GM12878 (cell line): ENCODE measurements at regions not wholly inside any gene's neighbourhood (a gene's known extent, or its start where the extent isn't known, plus 50 kb on each side); places are given as distances from the start of the nearest gene placed in this dataset.

Experiments used
- ATAC-seq: fragments of 200-7000 bp; cut with Tn5 transposase; 3 replicates; pipeline ENCODE4 v1.9.1; 2020; ENCODE audit warnings: mild to moderate bottlenecking, moderate library complexity
- BruUV-seq: library from RNA; stranded (reverse); fragments of 400-500 nt; replicated peaks from 2 replicates; lab custom pipeline; 2021; lab: Mats Ljungman, UMichigan
- CTCF ChIA-PET: fragments of 300-600 bp; sonication (Branson Sonifier 250); formaldehyde crosslinking; extraction: SDS; loops from one replicate; lab custom pipeline; 2021; ENCODE audit warnings: inconsistent platforms; lab: Yijun Ruan, JAX
- POLR2A ChIA-PET: fragments of 350-600 bp; formaldehyde crosslinking; extraction: SDS; loops from one replicate; lab custom pipeline; 2021; ENCODE audit warnings: inconsistent platforms; lab: Charles Lee
- RAD21 ChIA-PET: fragments of 300-600 bp; sonication (Branson Sonifier 250); formaldehyde crosslinking; loops from one replicate; lab custom pipeline; 2023; ENCODE audit warnings: antibody characterized with exemption; ENCODE audit not compliant: unreplicated experiment; lab: Charles Lee
- SMC1A ChIA-PET: fragments of 300-600 bp; sonication (Branson Sonifier 250); formaldehyde crosslinking; loops from one replicate; lab custom pipeline; 2023; ENCODE audit not compliant: unreplicated experiment, uncharacterized antibody; lab: Charles Lee
- DNase-seq: peaks from one replicate; pipeline ENCODE4 v3.0.0-alpha.2; 2011; ENCODE audit warnings: low read depth, low spot score
- FAIRE-seq: peaks from 3 replicates; lab custom pipeline; 2011; peaks lifted over from hg19 to GRCh38; lab: Jason Lieb, UNC
- H2AFZ ChIP-seq: 2 replicates; pipeline ENCODE4 v1.6.0; 2011; ENCODE audit warnings: low read depth, low read length, control low read depth; ENCODE audit not compliant: control insufficient read depth
- H3K27ac ChIP-seq: 2 replicates; pipeline ENCODE4 v1.5.1; 2011; ENCODE audit warnings: control low read depth; ENCODE audit not compliant: control insufficient read depth, insufficient read depth
- H3K27me3 ChIP-seq, 2 experiments: replicated peaks in 1 of 2; 2 replicates each; pipeline versions ENCODE4 v1.6.0 to v1.6.1; 2011; ENCODE audit warnings: low read length in 1 of 2; ENCODE audit not compliant: control insufficient read depth in 2 of 2, insufficient read depth in 2 of 2
- H3K36me3 ChIP-seq, 2 experiments: 2 replicates each; pipeline ENCODE4 v1.5.1; 2011; ENCODE audit warnings: low read length in 1 of 2; ENCODE audit not compliant: control insufficient read depth in 2 of 2, insufficient read depth in 2 of 2
- H3K4me1 ChIP-seq: 2 replicates; pipeline ENCODE4 v1.6.1; 2011; ENCODE audit warnings: mild to moderate bottlenecking, low read length, moderate library complexity, mixed read lengths; ENCODE audit not compliant: control insufficient read depth, insufficient read depth
- H3K4me2 ChIP-seq: 2 replicates; pipeline ENCODE4 v1.6.0; 2011; ENCODE audit warnings: control low read depth; ENCODE audit not compliant: control insufficient read depth, insufficient read depth
- H3K4me3 ChIP-seq: fragments of 200-600 bp; sonication (generic); 2 replicates; pipeline ENCODE4 v1.5.1; 2016
- H3K79me2 ChIP-seq: 2 replicates; pipeline ENCODE4 v1.6.0; 2011; ENCODE audit warnings: low read length; ENCODE audit not compliant: control insufficient read depth, insufficient read depth
- H3K9ac ChIP-seq: 2 replicates; pipeline ENCODE4 v1.8.0; 2011; ENCODE audit warnings: low read length, control low read depth, mixed read lengths; ENCODE audit not compliant: control insufficient read depth, insufficient read depth
- H3K9me3 ChIP-seq: replicated peaks from 3 replicates; pipeline ENCODE4 v1.5.1; 2011; ENCODE audit warnings: mild to moderate bottlenecking, low read length; ENCODE audit not compliant: control insufficient read depth, insufficient read depth
- H4K20me1 ChIP-seq: 2 replicates; pipeline ENCODE4 v1.6.0; 2011; ENCODE audit not compliant: control insufficient read depth, insufficient read depth
- ATF2 ChIP-seq: IDR thresholded peaks from 2 replicates; pipeline ENCODE4 v1.6.1; 2012; ENCODE audit warnings: low read length, inconsistent platforms
- CBFB ChIP-seq: IDR thresholded peaks from 2 replicates; pipeline ENCODE4 v1.6.1; 2016; ENCODE audit warnings: antibody characterized with exemption, low read depth
- DPF2 ChIP-seq: fragments of 450-650 bp; IDR thresholded peaks from 2 replicates; pipeline ENCODE4 v1.6.1; 2017; ENCODE audit warnings: mild to moderate bottlenecking
- IRF4 ChIP-seq: IDR thresholded peaks from 2 replicates; pipeline ENCODE4 v1.6.1; 2011; ENCODE audit warnings: low read depth, low read length
- IRF5 ChIP-seq: fragments of 450-650 bp; IDR thresholded peaks from 2 replicates; pipeline ENCODE4 v1.6.1; 2017; ENCODE audit warnings: borderline replicate concordance
- JUNB ChIP-seq: IDR thresholded peaks from 2 replicates; pipeline ENCODE4 v1.6.1; 2016; ENCODE audit warnings: antibody characterized with exemption, mild to moderate bottlenecking
- KAT2A ChIP-seq: conservative IDR thresholded peaks from 2 replicates; pipeline ENCODE4 v1.6.1; 2011; ENCODE audit warnings: low read depth, low read length; ENCODE audit not compliant: control insufficient read depth
- MEF2A ChIP-seq: IDR thresholded peaks from 2 replicates; pipeline ENCODE4 v1.6.1; 2011; ENCODE audit warnings: low read depth, mild to moderate bottlenecking, low read length, moderate library complexity; ENCODE audit not compliant: insufficient read depth
- NFYB ChIP-seq: IDR thresholded peaks from 2 replicates; pipeline ENCODE4 v1.6.1; 2011; ENCODE audit warnings: low read depth, mild to moderate bottlenecking, low read length, improper control_type of control experiment, moderate library complexity; ENCODE audit not compliant: insufficient read depth
- NRF1 ChIP-seq: conservative IDR thresholded peaks from 2 replicates; pipeline ENCODE4 v1.6.1; 2011; ENCODE audit warnings: mild to moderate bottlenecking, low read depth, low read length, improper control_type of control experiment
- RB1 ChIP-seq: fragments of 450-650 bp; formaldehyde crosslinking; IDR thresholded peaks from 2 replicates; pipeline ENCODE4 v1.6.1; 2017; ENCODE audit warnings: mild to moderate bottlenecking, borderline replicate concordance
- SMAD1 ChIP-seq: fragments of 450-650 bp; IDR thresholded peaks from 2 replicates; pipeline ENCODE4 v1.6.1; 2018; ENCODE audit warnings: mild to moderate bottlenecking, low read depth; ENCODE audit not compliant: partially characterized antibody
- SREBF2 ChIP-seq: IDR thresholded peaks from 2 replicates; pipeline ENCODE4 v1.6.1; 2012; ENCODE audit warnings: mild to moderate bottlenecking, low read length
- WRNIP1 ChIP-seq: IDR thresholded peaks from 2 replicates; pipeline ENCODE4 v1.6.1; 2011; ENCODE audit warnings: low read depth, low read length, improper control_type of control experiment, borderline replicate concordance
- ZNF592 ChIP-seq: fragments of 450-650 bp; IDR thresholded peaks from 2 replicates; pipeline ENCODE4 v1.6.1; 2017; ENCODE audit warnings: mild to moderate bottlenecking, moderate library complexity
- WGBS: methylation state at CpG from one replicate; pipeline ENCODE4 v1.1.6; 2016; ENCODE audit warnings: low lambda C conversion rate; ENCODE audit not compliant: insufficient replicate concordance, insufficient coverage; ENCODE audit errors: missing lambda C conversion rate; 5-methylcytosine and 5-hydroxymethylcytosine counted together
- in situ Hi-C: fragments of 300-500 bp; cut with MboI; formaldehyde crosslinking; loops from 9 replicates; pipeline ENCODE4 v1.14.3; 2018; ENCODE audit warnings: mixed read lengths
- intact Hi-C: fragments of 100-400 bp; cut with micrococcal nuclease; formaldehyde crosslinking; loops from one replicate; pipeline ENCODE4 v1.14.2; 2022; ENCODE audit not compliant: unreplicated experiment
- TF ChIP-seq, protein P1 (sequence below): fragments of 450-650 bp; IDR thresholded peaks from 2 replicates; pipeline ENCODE4 v1.6.1; 2017; ENCODE audit warnings: mild to moderate bottlenecking, low read depth, inconsistent platforms; ENCODE audit not compliant: poor library complexity, severe bottlenecking

- no peak overlapping the region for H3K27ac ChIP-seq
- no peak overlapping the region for H3K9ac ChIP-seq
- no peak for FAIRE-seq
- no peak overlapping the region for H3K4me3 ChIP-seq
- no peaks in the 10 kb centered on the region for H4K20me1 ChIP-seq
- WGBS = 94% methylated on average over 3 of the region's 3 CpGs
- no peaks in the 10 kb centered on the region for H3K79me2 ChIP-seq
- intact Hi-C loops (no loop called here), in situ Hi-C loops (no loop called here)
- no peak for DNase-seq
- ATAC-seq = no peak
- SMC1A ChIA-PET = no interaction called here
- no peaks in the 10 kb centered on the region for H3K27me3 ChIP-seq
- no peak overlapping the region for H2AFZ ChIP-seq
- H3K36me3 ChIP-seq = no peaks in the 10 kb centered on the region
- POLR2A ChIA-PET = interaction anchor here (0.6 kb wide), 1 partner anchor 81 kb away, joined by 3 read pairs; no protein-coding TSS in a partner anchor
- H3K4me2 ChIP-seq = no peak overlapping the region
- CTCF ChIA-PET = interaction anchor here (0.5 to 0.8 kb wide), 2 partner anchors 13 to 113 kb away, joined by 3 read pairs; no protein-coding TSS in a partner anchor
- TF ChIP-seq RB1 (no peak), SREBF2 (no peak), SMAD1 (no peak), IRF4 (no peak), DPF2 (no peak), NFYB (no peak), WRNIP1 (no peak), IRF5 (no peak), KAT2A (no peak), MEF2A (no peak), ZNF592 (no peak), CBFB (no peak), JUNB (no peak), ATF2 (no peak), NRF1 (no peak)
- TF ChIP-seq, protein P1, sequence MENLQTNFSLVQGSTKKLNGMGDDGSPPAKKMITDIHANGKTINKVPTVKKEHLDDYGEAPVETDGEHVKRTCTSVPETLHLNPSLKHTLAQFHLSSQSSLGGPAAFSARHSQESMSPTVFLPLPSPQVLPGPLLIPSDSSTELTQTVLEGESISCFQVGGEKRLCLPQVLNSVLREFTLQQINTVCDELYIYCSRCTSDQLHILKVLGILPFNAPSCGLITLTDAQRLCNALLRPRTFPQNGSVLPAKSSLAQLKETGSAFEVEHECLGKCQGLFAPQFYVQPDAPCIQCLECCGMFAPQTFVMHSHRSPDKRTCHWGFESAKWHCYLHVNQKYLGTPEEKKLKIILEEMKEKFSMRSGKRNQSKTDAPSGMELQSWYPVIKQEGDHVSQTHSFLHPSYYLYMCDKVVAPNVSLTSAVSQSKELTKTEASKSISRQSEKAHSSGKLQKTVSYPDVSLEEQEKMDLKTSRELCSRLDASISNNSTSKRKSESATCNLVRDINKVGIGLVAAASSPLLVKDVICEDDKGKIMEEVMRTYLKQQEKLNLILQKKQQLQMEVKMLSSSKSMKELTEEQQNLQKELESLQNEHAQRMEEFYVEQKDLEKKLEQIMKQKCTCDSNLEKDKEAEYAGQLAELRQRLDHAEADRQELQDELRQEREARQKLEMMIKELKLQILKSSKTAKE = no peak
- TF ChIP-seq, all 136 proteins: peak for 0
- RAD21 ChIA-PET = no interaction called here
- Histone ChIP-seq H3K9me3 (no peaks in the 10 kb centered on the region; the same call in 2 of the 3 replicates), H3K4me1 (no peaks in the 10 kb centered on the region)
- no TSS peak for BruUV-seq
These were observed 385.8 kb upstream of the TRIB2 start for GRCh38 chr2:12330916-12331315.
